GM12878 (cell line): ENCODE measurements at regions not wholly inside any gene's neighbourhood (a gene's known extent, or its start where the extent isn't known, plus 50 kb on each side); places are given as distances from the start of the nearest gene placed in this dataset.

Experiments used
- ATAC-seq: fragments of 200-7000 bp; cut with Tn5 transposase; 3 replicates; pipeline ENCODE4 v1.9.1; 2020; ENCODE audit warnings: mild to moderate bottlenecking, moderate library complexity
- BruUV-seq: library from RNA; stranded (reverse); fragments of 400-500 nt; replicated peaks from 2 replicates; lab custom pipeline; 2021; lab: Mats Ljungman, UMichigan
- CTCF ChIA-PET: fragments of 300-600 bp; sonication (Branson Sonifier 250); formaldehyde crosslinking; extraction: SDS; loops from one replicate; lab custom pipeline; 2021; ENCODE audit warnings: inconsistent platforms; lab: Yijun Ruan, JAX
- POLR2A ChIA-PET: fragments of 350-600 bp; formaldehyde crosslinking; extraction: SDS; loops from one replicate; lab custom pipeline; 2021; ENCODE audit warnings: inconsistent platforms; lab: Charles Lee
- RAD21 ChIA-PET: fragments of 300-600 bp; sonication (Branson Sonifier 250); formaldehyde crosslinking; loops from one replicate; lab custom pipeline; 2023; ENCODE audit warnings: antibody characterized with exemption; ENCODE audit not compliant: unreplicated experiment; lab: Charles Lee
- SMC1A ChIA-PET: fragments of 300-600 bp; sonication (Branson Sonifier 250); formaldehyde crosslinking; loops from one replicate; lab custom pipeline; 2023; ENCODE audit not compliant: unreplicated experiment, uncharacterized antibody; lab: Charles Lee
- DNase-seq: peaks from one replicate; pipeline ENCODE4 v3.0.0-alpha.2; 2011; ENCODE audit warnings: low read depth, low spot score
- FAIRE-seq: peaks from 3 replicates; lab custom pipeline; 2011; peaks lifted over from hg19 to GRCh38; lab: Jason Lieb, UNC
- H2AFZ ChIP-seq: 2 replicates; pipeline ENCODE4 v1.6.0; 2011; ENCODE audit warnings: low read depth, low read length, control low read depth; ENCODE audit not compliant: control insufficient read depth
- H3K27ac ChIP-seq: 2 replicates; pipeline ENCODE4 v1.5.1; 2011; ENCODE audit warnings: control low read depth; ENCODE audit not compliant: control insufficient read depth, insufficient read depth
- H3K27me3 ChIP-seq, 2 experiments: replicated peaks in 1 of 2; 2 replicates each; pipeline versions ENCODE4 v1.6.0 to v1.6.1; 2011; ENCODE audit warnings: low read length in 1 of 2; ENCODE audit not compliant: control insufficient read depth in 2 of 2, insufficient read depth in 2 of 2
- H3K36me3 ChIP-seq, 2 experiments: 2 replicates each; pipeline ENCODE4 v1.5.1; 2011; ENCODE audit warnings: low read length in 1 of 2; ENCODE audit not compliant: control insufficient read depth in 2 of 2, insufficient read depth in 2 of 2
- H3K4me1 ChIP-seq: 2 replicates; pipeline ENCODE4 v1.6.1; 2011; ENCODE audit warnings: mild to moderate bottlenecking, low read length, moderate library complexity, mixed read lengths; ENCODE audit not compliant: control insufficient read depth, insufficient read depth
- H3K4me2 ChIP-seq: 2 replicates; pipeline ENCODE4 v1.6.0; 2011; ENCODE audit warnings: control low read depth; ENCODE audit not compliant: control insufficient read depth, insufficient read depth
- H3K4me3 ChIP-seq: fragments of 200-600 bp; sonication (generic); 2 replicates; pipeline ENCODE4 v1.5.1; 2016
- H3K79me2 ChIP-seq: 2 replicates; pipeline ENCODE4 v1.6.0; 2011; ENCODE audit warnings: low read length; ENCODE audit not compliant: control insufficient read depth, insufficient read depth
- H3K9ac ChIP-seq: 2 replicates; pipeline ENCODE4 v1.8.0; 2011; ENCODE audit warnings: low read length, control low read depth, mixed read lengths; ENCODE audit not compliant: control insufficient read depth, insufficient read depth
- H3K9me3 ChIP-seq: replicated peaks from 3 replicates; pipeline ENCODE4 v1.5.1; 2011; ENCODE audit warnings: mild to moderate bottlenecking, low read length; ENCODE audit not compliant: control insufficient read depth, insufficient read depth
- H4K20me1 ChIP-seq: 2 replicates; pipeline ENCODE4 v1.6.0; 2011; ENCODE audit not compliant: control insufficient read depth, insufficient read depth
- CHD4 ChIP-seq: fragments of 200-600 bp; sonication (generic); IDR thresholded peaks from 2 replicates; pipeline ENCODE4 v1.6.1; 2016; ENCODE audit warnings: mild to moderate bottlenecking
- MEF2A ChIP-seq: IDR thresholded peaks from 2 replicates; pipeline ENCODE4 v1.6.1; 2011; ENCODE audit warnings: low read depth, mild to moderate bottlenecking, low read length, moderate library complexity; ENCODE audit not compliant: insufficient read depth
- MEF2B ChIP-seq: fragments of 450-650 bp; IDR thresholded peaks from 2 replicates; pipeline ENCODE4 v1.6.1; 2018; ENCODE audit warnings: mild to moderate bottlenecking, moderate library complexity; ENCODE audit not compliant: partially characterized antibody, poor library complexity, severe bottlenecking
- MTA3 ChIP-seq: IDR thresholded peaks from 2 replicates; pipeline ENCODE4 v1.6.1; 2012; ENCODE audit warnings: low read length, inconsistent platforms, borderline replicate concordance
- NRF1 ChIP-seq: conservative IDR thresholded peaks from 2 replicates; pipeline ENCODE4 v1.6.1; 2011; ENCODE audit warnings: mild to moderate bottlenecking, low read depth, low read length, improper control_type of control experiment
- PML ChIP-seq: IDR thresholded peaks from 2 replicates; pipeline ENCODE4 v1.6.1; 2012; ENCODE audit warnings: low read length, inconsistent platforms
- RELA ChIP-seq: fragments of 450-650 bp; IDR thresholded peaks from 2 replicates; pipeline ENCODE4 v1.8.0; 2014; ENCODE audit warnings: borderline replicate concordance; ENCODE audit not compliant: partially characterized antibody
- WRNIP1 ChIP-seq: IDR thresholded peaks from 2 replicates; pipeline ENCODE4 v1.6.1; 2011; ENCODE audit warnings: low read depth, low read length, improper control_type of control experiment, borderline replicate concordance
- WGBS: methylation state at CpG from one replicate; pipeline ENCODE4 v1.1.6; 2016; ENCODE audit warnings: low lambda C conversion rate; ENCODE audit not compliant: insufficient replicate concordance, insufficient coverage; ENCODE audit errors: missing lambda C conversion rate; 5-methylcytosine and 5-hydroxymethylcytosine counted together
- in situ Hi-C: fragments of 300-500 bp; cut with MboI; formaldehyde crosslinking; loops from 9 replicates; pipeline ENCODE4 v1.14.3; 2018; ENCODE audit warnings: mixed read lengths
- intact Hi-C: fragments of 100-400 bp; cut with micrococcal nuclease; formaldehyde crosslinking; loops from one replicate; pipeline ENCODE4 v1.14.2; 2022; ENCODE audit not compliant: unreplicated experiment
- TF ChIP-seq, protein P1 (sequence below): fragments of 450-650 bp; formaldehyde crosslinking; IDR thresholded peaks from 2 replicates; pipeline ENCODE4 v1.4.0; 2022; ENCODE audit warnings: mild to moderate bottlenecking, moderate library complexity

- ATAC-seq = no peak
- Histone ChIP-seq H3K27ac (no peak overlapping the region), H3K36me3 (no peaks in the 10 kb centered on the region), H3K4me2 (no peak overlapping the region), H3K79me2 (no peaks in the 10 kb centered on the region), H3K9ac (no peak overlapping the region), H4K20me1 (no peaks in the 10 kb centered on the region), H3K27me3 (no peaks in the 10 kb centered on the region), H2AFZ (no peak overlapping the region), H3K9me3 (no peaks in the 10 kb centered on the region; the same call in 2 of the 3 replicates), H3K4me1 (peaks cover 37% of the 10 kb centered on the region), H3K4me3 (no peak overlapping the region)
- no peak for DNase-seq
- TF ChIP-seq RELA (no peak), CHD4 (no peak), WRNIP1 (no peak), NRF1 (no peak), MEF2A (no peak), MEF2B (no peak), MTA3 (no peak), PML (no peak)
- TF ChIP-seq, protein P1, sequence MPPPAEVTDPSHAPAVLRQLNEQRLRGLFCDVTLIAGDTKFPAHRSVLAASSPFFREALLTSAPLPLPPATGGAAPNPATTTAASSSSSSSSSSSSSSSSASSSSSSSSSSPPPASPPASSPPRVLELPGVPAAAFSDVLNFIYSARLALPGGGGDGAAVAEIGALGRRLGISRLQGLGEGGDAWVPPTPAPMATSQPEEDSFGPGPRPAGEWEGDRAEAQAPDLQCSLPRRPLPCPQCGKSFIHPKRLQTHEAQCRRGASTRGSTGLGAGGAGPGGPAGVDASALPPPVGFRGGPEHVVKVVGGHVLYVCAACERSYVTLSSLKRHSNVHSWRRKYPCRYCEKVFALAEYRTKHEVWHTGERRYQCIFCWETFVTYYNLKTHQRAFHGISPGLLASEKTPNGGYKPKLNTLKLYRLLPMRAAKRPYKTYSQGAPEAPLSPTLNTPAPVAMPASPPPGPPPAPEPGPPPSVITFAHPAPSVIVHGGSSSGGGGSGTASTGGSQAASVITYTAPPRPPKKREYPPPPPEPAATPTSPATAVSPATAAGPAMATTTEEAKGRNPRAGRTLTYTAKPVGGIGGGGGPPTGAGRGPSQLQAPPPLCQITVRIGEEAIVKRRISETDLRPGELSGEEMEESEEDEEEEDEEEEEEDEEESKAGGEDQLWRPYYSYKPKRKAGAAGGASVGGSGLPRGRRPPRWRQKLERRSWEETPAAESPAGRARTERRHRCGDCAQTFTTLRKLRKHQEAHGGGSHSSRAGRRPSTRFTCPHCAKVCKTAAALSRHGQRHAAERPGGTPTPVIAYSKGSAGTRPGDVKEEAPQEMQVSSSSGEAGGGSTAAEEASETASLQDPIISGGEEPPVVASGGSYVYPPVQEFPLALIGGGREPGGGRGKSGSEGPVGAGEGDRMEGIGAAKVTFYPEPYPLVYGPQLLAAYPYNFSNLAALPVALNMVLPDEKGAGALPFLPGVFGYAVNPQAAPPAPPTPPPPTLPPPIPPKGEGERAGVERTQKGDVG = no peak
- ChIA-PET CTCF (no interaction called here), RAD21 (no interaction called here), SMC1A (interaction anchor here (1.0 kb wide), 1 partner anchor 93 kb away, joined by 3 read pairs; no protein-coding TSS in a partner anchor), POLR2A (no interaction called here)
- in situ Hi-C loops = no loop called here
- WGBS = 63% methylated on average over 6 of the region's 6 CpGs
- intact Hi-C loops = loop anchor here (5.0 kb wide), 2 partner anchors 69 to 146 kb away; no protein-coding TSS in a partner anchor
- no peak for FAIRE-seq
- BruUV-seq = no TSS peak
Measured at GRCh38 chr3:177446165-177446601, 248.9 kb upstream of the TBL1XR1 start.
